ENCODE measurements at regions not wholly inside any gene's neighbourhood (a gene's known extent, or its start where the extent isn't known, plus 50 kb on each side); places are given as distances from the start of the nearest gene placed in this dataset.
"Not testable (repeated sequence)": the region's sequence is repeated elsewhere in the genome, so short reads cannot be mapped to it uniquely, and the experiment has no call there.

DNA sequence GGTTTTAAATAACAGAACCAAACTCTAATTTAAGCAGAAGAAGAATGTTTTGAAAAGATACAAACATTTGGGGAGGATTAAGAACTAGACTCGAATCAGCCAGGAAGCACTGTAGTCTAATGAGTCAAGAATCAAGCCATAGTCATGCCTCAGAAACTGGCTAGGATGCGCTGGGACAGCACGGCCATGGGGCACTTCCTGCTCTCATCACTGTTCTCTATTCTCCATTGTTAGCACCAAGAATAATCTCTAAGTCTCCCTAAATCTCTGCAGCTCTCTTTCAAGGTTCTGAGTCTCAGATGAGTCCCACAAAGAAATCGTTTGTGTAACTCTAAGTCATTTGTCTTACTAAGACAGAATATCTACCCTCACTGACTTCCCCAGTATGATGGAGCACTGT lies 399.0 kb upstream of the KCNMB2 start:
- Histone ChIP-seq H3K4me1 (no peaks in the 10 kb centered on the region), H3K4me3 (replicated peaks in 1 of 3) (no peak overlapping the region), H3K9me3 (no peaks in the 10 kb centered on the region), H3K27me3 (no peaks in the 10 kb centered on the region), H3K36me3 (no peaks in the 10 kb centered on the region), H3K27ac (no peak overlapping the region)
- no peak for DNase-seq
- intact Hi-C loops (cut with DNase I): no loop called here
- TF ChIP-seq POLR2A (IDR thresholded peaks at IDR 0.05): no peak
- TF ChIP-seq, protein P1, sequence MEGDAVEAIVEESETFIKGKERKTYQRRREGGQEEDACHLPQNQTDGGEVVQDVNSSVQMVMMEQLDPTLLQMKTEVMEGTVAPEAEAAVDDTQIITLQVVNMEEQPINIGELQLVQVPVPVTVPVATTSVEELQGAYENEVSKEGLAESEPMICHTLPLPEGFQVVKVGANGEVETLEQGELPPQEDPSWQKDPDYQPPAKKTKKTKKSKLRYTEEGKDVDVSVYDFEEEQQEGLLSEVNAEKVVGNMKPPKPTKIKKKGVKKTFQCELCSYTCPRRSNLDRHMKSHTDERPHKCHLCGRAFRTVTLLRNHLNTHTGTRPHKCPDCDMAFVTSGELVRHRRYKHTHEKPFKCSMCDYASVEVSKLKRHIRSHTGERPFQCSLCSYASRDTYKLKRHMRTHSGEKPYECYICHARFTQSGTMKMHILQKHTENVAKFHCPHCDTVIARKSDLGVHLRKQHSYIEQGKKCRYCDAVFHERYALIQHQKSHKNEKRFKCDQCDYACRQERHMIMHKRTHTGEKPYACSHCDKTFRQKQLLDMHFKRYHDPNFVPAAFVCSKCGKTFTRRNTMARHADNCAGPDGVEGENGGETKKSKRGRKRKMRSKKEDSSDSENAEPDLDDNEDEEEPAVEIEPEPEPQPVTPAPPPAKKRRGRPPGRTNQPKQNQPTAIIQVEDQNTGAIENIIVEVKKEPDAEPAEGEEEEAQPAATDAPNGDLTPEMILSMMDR (IDR thresholded peaks at IDR 0.05): no peak
- WGBS, 2 donors: 79 to 88% methylated on average over 4 of the region's 4 CpGs

DNA sequence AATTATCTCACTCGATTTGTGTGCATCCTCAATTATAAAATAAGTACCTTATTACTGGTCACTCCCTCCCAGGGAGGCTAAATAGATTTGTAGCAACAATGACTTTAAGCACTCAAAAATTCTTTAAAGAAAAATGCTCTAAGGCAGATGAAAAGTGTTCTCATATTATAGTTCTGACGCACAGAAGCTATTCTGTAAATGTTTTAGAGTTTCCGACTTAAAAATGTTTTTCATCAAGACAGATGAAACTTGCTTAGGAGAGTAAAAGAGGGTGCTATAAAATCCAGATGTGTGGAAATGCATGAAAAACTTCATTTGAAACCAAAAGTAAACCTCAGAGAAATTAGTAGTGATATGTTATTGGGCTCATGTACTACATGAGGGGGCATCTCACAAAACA lies 398.4 kb upstream of the KCNMB2 start:
- intact Hi-C loops (cut with DNase I): no loop called here
- 95 to 98% methylated on average over 3 of the region's 3 CpGs for WGBS, 2 donors
- TF ChIP-seq, protein P1 (IDR thresholded peaks at IDR 0.05): no peak
- no peak for TF ChIP-seq POLR2A (IDR thresholded peaks at IDR 0.05)
- Histone ChIP-seq H3K4me1 (no peaks in the 10 kb centered on the region), H3K36me3 (no peaks in the 10 kb centered on the region), H3K27ac (no peak overlapping the region), H3K4me3 (replicated peaks in 1 of 3) (no peak overlapping the region), H3K27me3 (no peaks in the 10 kb centered on the region), H3K9me3 (no peaks in the 10 kb centered on the region)
- DNase-seq: no peak

DNA sequence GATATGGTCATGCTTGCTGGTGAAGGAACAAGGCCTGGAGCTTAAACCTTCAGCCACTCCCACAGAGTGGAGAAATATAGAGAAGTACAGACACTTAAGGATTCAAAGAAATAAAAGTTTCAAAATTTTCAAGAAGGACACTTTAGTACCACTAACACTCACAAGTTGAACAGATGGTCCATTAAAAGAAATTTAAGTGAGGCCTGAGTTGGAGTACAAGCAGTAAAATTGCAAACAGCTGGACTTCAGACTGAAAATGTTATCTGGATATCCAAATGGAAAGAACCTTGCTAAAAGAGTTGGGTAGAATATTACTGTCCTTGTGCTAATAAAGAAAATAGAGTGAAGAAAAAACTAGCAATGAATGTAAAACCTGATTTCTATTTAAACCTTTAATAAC lies 397.1 kb upstream of the KCNMB2 start:
- Histone ChIP-seq H3K27me3 (no peaks in the 10 kb centered on the region), H3K4me1 (no peaks in the 10 kb centered on the region), H3K4me3 (replicated peaks in 1 of 3) (no peak overlapping the region), H3K27ac (no peak overlapping the region), H3K36me3 (no peaks in the 10 kb centered on the region), H3K9me3 (no peaks in the 10 kb centered on the region)
- intact Hi-C loops (cut with DNase I): no loop called here
- no peak for TF ChIP-seq POLR2A (IDR thresholded peaks at IDR 0.05)
- no peak for DNase-seq

DNA sequence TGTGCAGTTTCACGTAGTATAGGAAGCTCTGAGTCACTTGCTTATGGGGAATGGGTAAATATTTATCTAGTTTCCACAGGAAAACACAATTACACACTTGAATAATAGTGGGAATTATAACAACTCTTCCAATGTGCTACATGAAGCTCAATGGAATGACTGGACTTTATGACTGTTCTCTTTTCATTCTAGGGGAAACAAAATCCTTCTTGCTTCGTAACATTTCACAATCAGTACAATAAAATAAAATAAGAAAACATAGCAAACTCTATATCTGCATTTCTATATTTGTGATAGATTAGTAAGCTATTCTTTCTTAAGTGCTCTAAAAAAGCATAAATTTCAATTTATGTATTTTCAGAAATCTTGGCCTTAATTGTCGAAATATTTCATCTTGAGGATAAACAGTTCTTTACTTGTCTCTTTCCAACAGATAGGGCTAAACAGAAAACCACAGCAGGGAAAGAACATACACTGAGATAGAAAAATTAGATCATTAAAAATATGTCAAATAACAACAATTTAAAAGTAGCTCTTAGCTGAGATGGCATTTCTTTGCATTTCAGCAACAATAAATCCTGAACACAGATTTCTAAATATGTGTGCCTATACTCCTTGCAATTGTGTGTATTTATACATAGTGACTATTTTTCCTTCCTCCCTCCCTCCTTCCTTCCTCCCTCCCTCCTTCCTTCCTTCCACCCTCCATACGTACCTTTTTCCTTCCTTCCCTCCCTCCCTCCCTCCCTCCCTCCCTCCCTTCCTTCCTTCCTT lies 395.5 kb upstream of the KCNMB2 start:
- H3K27ac ChIP-seq: no peak overlapping the region
- 78 to 85% methylated on average over 4 of the region's 4 CpGs for WGBS, 2 donors
- no peak overlapping the region for H3K4me3 ChIP-seq (replicated peaks in 1 of 3)
- H3K4me1 ChIP-seq: no peaks in the 10 kb centered on the region
- intact Hi-C loops (cut with DNase I): no loop called here
- DNase-seq: no peak
- H3K27me3 ChIP-seq: no peaks in the 10 kb centered on the region
- no peaks in the 10 kb centered on the region for H3K36me3 ChIP-seq
- TF ChIP-seq, protein P1 (IDR thresholded peaks at IDR 0.05): no peak
- no peak for TF ChIP-seq POLR2A (IDR thresholded peaks at IDR 0.05)
- no peaks in the 10 kb centered on the region for H3K9me3 ChIP-seq

DNA sequence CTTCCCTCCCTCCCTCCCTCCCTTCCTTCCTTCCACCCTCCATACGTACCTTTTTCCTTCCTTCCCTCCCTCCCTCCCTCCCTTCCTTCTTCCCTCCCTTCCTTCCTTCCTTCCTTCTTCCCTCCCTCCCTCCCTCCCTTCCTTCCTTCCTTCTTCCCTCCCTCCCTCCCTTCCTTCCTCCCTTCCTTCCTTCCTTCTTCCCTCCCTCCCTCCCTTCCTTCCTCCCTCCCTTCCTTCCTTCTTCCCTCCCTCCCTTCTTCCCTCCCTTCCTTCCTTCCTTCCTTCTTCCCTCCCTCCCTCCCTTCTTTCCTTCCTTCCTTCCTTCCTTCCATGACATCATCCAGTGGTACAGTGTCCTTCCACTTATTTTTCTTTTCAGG lies 394.9 kb upstream of the KCNMB2 start:
- H3K27me3 ChIP-seq; H3K4me3 ChIP-seq (replicated peaks in 1 of 3); H3K27ac ChIP-seq; intact Hi-C loops (cut with DNase I); H3K4me1 ChIP-seq; H3K36me3 ChIP-seq; H3K9me3 ChIP-seq; DNase-seq: not testable (repeated sequence)
- WGBS, 2 donors: 75% methylated on average over 1 of the region's 1 CpG; no CpG with 5 or more reads in 1 of the 2 donors

DNA sequence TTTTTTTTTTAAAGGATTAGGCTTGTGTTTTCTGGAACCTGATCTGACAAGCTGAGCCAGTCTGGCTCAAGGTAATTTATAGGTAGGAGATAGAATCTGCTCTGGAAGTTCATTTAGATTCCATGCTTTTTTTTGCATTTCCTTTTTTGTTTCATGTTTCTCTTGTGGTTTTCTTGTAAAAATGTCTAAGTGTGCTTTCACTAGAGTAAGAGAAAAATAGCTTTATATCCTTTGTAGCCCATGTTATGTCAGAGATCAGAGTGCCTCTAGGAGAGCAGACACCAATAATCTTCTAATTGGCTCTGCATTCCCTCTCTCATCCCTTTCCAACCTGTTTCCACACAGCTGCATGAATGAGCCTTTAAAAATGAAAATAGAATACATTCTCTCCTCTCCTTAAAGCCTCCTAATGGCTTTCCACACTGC lies 389.8 kb upstream of the KCNMB2 start:
- H3K27me3 ChIP-seq: no peaks in the 10 kb centered on the region
- H3K4me1 ChIP-seq: no peaks in the 10 kb centered on the region
- TF ChIP-seq POLR2A (IDR thresholded peaks at IDR 0.05): no peak
- TF ChIP-seq, protein P1 (IDR thresholded peaks at IDR 0.05): no peak
- H3K36me3 ChIP-seq: no peaks in the 10 kb centered on the region
- H3K4me3 ChIP-seq (replicated peaks in 1 of 3): no peak overlapping the region
- H3K9me3 ChIP-seq: no peaks in the 10 kb centered on the region
- no peak overlapping the region for H3K27ac ChIP-seq
- intact Hi-C loops (cut with DNase I): no loop called here
- DNase-seq: no peak

Measured in thyroid gland (tissue), 4 donors.